NCI-H82 treated with DMSO at 0.1 percent for 48 hours (cell line): ENCODE measurements at regions not wholly inside any gene's neighbourhood (a gene's known extent, or its start where the extent isn't known, plus 50 kb on each side); places are given as distances from the start of the nearest gene placed in this dataset.

Experiments
- DNase-seq: peaks from one replicate; lab custom pipeline; 2025; ENCODE audit not compliant: unreplicated experiment; lab: John Stamatoyannopoulos, UW

DNA sequence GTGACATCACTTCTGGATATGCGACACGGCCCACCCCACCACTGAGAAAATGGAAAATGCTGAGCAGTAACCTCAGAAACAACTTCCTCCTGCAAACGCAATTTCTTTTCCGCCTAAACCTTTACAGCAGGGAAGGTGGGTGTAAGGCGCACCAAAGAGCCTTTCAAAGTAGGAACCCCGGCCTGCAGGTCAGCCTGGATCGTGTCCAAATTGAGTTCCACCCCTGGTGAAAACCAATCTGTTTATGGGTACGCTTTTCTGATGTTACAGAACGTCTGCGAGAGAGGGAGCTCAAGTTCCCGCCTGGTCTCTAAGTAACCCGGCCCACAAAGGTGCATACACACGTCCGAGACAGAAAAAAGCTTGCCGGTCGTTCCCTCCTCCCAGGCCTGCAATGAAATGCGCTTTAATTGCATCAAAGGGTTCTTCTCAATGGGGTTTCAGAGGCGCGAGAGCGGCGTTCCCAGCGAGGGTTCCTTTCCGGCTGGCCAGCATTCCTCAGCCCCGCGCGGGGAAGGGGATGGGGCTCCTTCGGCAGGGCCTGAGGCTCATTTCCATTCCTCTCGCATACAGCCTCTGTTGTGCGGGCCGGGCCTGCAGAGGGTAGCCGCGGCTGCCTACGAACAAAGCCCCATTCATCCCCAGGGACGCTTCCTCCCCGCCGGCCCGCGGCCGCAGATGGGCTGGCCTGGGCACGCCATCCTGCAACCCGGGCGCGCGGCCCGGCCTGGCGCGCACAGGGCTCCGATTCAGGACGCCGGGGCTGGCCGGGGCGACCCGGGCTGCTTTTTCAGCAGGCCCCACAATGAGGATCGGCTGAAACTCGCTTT is 138.1 kb downstream of the TMCO5A start:
- no peak for DNase-seq

DNA sequence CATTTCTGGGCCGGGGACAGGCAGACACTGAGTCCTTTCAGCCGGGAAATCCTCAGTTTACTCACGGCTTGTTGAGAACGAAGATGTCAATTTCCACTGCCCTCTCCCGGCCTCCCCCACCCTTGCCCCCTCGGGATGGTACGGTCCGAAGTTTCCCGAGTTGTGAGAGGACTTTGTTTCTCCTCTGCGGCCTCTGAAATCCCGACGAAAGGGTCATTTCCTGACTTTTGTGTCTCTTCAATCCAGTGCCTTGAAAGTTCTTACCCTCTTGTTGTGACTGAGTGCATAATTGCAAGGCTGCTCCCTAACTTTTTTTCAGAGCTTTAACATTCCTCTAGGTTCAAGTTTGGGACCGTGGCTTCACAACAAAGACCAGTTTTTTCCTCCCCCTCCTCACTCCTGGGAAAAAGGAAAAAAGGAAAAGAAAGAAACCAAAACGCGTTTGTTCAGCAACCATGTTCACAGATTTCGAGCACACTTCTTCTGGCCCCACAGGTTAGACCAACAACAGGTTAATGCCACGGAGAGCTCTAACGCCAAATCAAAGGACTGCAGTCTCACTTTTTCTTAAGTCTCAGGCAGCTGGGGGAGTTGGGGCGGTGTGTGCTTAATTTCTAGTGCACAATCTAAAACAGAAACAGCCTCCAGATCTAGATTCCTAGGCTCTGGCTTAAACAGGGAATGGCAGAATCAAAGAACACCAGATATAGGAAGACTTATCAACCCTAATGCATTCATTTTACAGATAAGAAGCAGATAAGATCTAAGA is 138.9 kb downstream of the TMCO5A start:
- DNase-seq = no peak

DNA sequence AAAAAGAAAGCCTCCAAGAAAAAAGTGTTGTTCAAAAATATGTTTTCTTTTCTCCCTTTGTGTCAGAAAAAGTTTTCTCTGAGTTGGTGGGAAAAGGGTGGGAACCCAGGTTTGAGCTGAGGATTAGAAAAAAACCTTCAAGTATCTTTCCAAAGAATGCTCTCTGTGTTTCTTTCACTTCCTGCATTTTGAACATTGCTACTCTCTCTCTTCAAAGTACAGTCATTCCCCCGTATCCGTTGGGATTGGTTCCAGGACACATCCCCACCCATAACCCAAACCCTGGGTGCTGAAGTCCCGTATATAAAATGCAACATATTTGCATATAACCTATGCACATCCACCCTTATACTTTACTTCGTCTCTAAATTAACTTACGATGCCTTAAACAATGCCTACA is 139.6 kb downstream of the TMCO5A start:
- no peak for DNase-seq

DNA sequence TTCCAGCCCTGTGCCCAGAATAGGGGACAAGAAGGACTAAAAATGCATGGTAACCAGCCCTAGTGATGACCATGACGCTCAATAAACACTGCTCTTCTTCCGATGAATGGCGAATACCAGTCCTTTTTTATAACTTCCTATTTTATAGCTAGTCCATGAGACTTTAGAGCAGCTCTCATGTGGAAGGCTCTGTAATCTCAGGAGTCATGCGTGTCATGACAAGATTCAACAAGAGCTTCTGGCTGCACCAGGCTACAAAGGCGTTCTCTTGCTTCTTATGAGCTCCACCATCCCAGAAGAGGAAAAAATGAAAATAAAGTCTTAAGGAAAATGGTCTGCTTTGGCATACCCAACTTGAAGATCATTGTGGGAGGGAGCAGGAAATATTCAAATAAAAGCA is 141.0 kb downstream of the TMCO5A start:
- no peak for DNase-seq

DNA sequence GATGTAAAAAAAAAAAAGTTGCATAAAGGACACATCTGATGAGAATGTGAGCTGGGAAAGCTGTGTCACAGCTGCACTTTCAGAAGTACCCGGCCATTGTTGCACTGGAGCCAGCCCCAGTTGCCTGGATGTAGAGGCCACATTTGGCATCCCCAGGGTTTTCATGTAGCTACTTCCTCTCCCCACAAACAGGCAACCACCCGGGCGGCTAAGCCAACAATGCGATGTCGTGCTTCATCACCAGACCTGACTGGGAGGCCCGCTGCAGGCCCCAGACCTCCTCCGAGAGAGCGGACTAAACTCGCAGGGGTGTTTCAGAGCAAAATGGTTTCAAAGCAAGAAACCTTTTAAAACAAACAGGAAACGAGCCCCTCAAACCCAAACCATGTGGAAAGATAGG is 142.3 kb downstream of the TMCO5A start:
- DNase-seq = no peak

DNA sequence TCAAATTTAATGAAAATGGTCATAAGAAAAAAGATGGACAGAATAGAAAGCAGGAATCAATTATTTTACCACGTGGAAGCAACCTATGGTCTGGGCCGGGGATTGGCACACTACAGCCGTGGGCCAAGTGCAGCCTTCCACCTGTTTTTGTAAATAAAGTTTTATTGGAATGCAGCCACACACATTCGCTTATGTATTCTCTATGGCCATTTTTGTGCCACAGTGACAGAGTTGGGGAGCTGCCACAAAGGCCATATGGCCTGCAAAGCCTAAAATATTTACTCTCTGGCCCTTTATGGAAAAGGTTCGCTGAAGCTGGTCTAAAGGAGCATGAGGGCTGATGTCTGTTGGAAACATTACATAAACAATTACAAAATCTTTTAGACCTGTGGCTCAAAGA is 144.8 kb downstream of the TMCO5A start:
- no peak for DNase-seq

DNA sequence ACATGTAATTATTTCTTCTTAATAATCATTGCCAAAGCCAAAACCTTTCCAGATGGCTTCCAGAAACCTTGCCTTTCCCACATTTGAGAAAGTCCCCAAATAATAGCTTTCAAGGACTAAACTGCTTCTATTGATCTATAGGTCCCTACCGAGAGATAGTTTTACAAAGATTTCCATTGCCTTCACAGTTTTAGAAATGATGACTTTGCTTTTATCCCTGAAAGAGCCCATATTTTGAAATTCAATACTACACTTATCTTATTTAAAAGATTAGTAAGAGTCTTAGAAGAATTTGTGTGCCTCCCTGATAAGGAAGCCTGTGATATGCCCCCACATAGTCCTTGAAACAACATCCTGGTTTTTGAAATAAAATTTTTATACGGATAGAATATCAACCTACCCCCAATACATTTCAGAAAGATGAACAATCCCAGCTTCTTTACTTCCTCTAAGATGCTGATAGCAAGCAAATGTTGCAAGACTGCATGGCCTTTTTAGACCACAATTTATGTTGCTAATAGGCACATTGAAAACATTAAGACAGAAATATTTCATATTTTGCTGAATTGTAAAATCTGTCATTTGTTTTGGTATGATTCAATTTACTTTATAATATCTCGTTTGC is 146.3 kb downstream of the TMCO5A start:
- DNase-seq = no peak

DNA sequence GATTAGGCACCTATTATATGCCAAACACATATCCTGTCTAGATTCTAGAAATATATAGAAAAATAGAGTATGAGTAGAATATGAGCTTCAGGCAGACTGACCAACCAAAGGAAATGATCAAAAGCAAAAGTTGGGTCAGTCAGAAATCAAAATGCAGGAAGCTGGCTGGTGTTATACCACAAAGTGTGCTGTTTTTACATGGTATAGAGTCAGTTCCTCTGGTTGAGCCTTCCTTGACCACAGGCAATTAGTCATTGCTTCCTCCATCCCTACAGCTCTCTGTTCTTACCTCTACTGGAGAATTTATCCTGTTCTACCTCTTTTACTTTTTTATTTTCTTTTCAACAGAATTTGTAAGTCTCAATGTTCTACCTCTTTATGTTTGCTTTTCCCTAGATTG is 149.8 kb downstream of the TMCO5A start:
- no peak for DNase-seq

DNA sequence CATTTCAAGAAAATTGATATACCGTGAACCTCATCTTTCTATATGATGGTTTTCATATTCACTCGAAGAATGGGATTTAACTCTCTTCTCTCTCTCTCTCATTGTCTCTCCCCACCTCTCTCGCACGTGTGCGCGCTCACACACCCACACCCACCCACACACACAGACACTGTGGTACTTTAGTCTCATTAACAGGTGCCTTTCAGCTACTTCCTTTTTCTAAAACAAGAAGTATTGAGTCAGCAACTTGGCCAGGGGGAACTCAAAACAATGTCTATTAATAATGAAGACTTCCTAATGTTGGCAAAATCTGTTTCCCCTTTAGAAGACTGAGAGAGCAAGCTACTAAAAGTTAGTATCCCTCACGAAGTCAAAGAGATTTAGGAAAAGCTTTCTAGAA is 150.7 kb downstream of the TMCO5A start:
- no peak for DNase-seq

DNA sequence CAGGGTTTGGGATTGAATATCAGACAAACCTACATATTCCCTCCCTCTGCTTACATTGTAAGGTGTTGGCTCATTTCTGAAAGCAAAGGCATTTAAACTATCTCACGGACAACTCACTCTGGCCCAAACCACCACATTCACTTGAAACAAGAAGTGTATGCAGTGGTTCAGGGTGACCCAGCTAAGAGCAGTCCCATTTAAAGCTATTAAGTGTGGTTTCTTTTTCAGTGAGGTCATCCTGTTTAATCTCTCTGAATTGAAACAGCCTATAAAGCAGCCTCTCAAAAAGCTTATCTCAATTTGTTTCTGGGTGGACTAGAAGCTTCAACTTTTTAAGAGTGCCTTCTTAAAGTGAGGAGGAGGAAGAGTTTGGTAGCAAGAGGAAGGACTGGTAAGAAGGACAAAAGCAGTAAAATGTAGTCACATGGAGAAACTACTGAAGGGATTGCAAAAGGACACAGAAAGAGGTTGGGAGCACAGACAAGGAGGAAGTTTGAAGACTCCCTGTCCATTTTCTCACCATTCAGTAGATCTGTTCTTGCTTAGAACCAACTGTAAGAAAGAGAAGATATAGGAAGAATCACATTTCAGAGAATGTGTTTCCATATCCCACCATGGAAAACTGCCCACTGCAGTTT is 151.6 kb downstream of the TMCO5A start:
- DNase-seq = no peak

DNA sequence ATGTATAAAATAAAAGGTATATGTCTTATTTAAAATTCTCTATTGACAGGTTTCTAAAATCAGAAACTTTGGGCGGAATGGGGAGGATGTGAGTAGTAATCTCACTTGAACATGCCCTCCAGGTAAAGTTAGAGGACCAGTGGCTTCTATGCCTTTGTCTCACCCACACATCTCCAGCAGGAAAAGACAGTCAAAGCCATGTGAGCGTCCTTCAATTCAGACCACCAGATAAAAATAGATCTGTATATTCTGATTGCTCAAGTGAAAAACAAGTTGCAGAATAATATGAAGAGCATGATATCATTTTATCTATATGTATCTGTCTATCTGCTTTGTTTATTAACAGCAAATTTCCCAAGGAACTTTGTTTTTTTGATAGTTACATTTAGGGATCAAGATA is 152.2 kb downstream of the TMCO5A start:
- no peak for DNase-seq

DNA sequence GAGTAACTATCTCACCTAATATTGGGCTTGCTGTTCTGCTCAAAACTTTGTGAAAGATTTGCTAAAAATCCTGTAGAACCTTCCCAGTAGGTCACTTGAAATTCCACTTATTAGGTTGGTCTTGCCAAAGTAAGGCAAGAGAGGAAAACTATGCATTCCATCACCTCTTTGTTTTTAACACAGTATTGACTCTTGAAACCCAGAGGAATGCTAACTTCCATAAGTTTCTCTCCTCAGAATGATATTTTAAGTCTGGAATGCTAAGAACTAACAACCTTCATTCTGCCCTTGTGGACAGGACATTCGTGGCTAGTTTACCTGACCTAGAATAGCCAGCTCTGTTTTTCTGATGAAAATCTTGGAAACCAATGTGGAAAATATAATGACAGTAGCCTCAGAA is 154.5 kb downstream of the TMCO5A start:
- no peak for DNase-seq

DNA sequence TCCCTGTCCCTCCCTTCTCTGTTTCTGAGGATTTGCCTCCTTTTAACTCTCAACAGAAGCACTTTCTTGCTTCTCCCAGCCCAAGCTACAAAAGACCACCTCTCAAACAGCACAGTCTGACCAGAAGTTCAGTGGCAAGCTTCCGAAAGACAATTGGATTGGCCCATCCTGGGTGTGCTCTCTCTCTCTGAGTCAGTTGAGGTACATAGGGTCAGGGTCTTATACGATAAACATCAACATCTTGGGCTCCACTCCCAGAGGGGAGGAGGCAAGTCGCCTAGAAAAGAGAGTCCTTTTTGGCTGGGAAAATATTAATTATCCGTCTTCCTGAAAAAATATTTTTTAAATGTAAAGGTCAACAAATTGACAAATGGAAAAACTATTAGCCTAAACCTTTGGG is 155.8 kb downstream of the TMCO5A start:
- no peak for DNase-seq

DNA sequence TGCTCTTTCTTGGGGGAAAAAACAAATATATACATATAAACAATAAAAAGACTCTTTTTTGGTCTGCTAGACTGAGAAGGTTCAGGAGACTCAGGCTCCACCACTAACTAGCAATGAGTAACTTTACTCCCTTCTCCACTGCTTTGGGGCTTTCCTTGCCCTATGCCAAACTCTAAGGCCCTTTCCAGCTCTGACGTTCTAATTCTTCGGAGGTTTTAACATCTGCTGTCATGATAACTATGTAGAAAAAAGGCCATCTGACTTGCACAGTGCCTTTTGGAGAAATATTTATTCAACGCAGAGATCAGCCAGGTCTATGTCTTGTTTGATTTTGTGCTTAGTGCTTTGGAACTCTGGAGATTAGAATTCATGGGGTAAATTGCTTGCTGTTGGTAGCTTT is 156.2 kb downstream of the TMCO5A start:
- no peak for DNase-seq

DNA sequence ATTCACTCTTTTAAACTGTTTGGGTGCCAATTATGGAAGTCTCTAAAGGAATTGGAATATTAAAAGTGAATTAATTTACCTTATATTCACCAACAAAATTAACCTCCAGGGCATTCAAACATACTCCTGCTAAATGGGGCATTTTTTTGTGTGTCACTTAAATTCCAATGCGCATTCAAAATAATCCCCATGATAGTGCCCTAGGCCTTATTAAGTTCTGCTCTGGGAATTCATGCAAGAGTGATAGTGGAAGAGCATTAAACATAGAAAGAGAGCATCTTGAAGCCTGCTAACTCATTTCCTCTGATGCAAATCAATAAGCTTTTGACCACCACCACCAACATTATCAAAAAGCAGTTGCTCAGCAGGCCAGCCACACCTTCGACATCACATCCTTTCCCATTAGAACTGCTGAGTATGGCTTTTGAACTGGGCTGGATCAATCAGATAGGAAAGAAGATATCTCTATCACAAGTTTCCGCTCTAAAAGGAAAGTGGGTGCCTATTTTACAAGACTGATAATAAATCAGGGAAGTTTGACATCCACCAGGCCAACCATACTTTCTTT is 156.7 kb downstream of the TMCO5A start:
- DNase-seq = no peak

DNA sequence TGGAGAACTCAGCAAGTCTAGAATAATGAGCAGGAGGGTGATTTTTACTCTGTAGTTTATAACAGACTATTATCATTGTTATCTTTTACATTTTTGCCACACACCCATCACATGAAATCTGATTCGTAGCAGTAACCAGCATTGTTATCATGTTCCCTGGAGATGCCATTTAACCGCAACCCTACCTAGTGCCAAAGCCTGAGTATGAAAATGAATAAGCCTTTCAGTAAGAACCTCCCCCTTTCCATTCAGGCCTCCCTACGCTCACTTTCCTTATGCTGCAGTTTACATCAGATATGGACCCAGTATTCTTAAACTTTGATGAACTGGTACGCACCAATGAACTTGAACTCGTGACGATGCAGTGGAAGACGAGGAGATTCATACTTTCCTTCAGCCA is 158.7 kb upstream of the SPRED1 start:
- no peak for DNase-seq

DNA sequence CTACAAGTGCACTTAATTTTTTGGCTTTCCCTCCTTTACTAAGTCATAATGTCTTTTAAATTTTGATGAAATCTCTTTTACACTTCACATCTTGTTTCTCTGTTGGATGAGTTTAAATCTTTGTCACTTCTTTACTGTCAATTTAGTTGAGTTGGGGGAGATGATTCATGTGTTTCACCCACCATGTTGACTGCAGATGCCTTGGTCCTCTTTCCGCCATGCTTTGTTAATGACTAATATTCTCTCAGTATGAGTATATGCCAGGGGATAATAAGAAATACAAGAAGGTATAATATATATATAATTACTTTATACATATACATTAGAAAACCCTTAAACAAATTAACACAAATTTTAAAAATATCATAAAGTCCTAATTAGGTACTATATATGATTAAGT is 149.7 kb upstream of the SPRED1 start:
- no peak for DNase-seq

DNA sequence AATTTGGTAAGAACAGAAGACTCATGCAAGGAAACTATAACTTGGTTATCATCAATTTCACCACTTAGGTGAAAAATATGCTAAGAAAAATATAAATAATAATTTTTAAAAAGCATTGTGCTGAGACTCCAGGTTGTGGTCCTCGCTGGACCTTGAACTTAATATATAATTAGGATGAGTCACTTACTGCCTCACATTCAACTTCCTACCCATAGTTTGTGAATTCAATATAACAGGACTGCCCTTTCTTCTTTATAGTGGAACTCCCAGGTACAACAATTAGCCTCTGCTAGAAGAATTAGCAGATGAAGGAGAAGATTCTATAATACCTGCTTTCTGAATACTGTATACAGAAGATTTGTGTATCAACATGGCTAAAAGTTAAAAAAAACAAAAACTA is 149.1 kb upstream of the SPRED1 start:
- no peak for DNase-seq

DNA sequence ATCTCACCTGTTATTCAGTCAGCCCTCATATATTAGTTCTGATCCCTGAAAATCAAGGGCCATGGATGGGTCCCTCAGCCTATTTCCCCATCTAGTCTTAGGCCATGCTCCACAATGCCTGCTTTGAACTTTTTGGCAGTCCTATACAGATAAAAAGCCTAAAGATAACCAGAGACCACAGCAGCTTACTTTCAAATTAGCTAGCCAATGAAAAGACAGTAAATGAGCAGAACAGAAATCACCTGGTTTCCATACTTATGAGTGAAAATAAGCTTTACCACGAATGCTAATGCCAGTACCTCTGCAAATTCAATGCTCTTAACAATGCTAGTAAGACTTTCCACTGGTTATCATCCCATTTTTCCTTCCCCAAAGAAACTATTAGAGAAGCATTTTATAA is 141.6 kb upstream of the SPRED1 start:
- DNase-seq = no peak

DNA sequence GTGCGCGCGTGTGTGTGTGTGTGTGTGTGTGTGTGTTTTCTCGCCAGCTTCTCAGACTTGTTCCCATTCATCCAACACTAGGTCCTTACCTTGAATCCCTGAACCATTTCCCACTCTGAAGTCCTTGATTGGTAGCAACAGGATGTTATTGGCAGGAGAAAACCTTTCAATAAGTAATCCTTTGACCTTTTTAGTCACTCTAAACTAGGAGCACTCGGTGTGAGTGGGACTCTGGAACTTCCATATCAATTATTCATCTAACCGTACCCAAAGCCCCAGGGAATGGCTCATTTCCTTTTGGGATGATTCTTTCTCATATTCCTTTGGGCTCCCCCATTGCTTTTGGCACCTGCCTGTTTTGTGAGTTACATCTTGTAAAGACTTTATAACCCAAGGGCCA is 140.2 kb upstream of the SPRED1 start:
- no peak for DNase-seq

DNA sequence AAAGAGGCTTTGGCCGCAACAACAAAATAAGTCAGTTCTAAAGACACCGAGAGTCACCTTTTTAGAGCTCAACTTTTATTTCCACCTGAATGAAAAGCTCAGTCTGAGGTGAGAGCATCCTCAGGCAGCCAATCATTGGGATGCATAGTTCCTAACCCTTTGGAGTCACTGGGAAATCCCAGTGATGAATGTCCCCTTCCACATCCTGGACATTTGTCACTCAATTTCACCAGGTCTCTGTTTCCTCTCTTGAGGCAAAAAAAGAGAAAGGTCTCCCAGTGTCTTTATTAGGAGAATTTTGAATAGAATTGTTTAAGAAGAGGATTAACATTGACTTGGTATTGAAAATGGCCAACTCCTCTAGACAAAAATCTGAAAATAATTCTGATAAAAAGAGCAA is 137.5 kb upstream of the SPRED1 start:
- no peak for DNase-seq
